Smooth muscle cell (in vitro differentiated cells): ENCODE measurements at regions not wholly inside any gene's neighbourhood (a gene's known extent, or its start where the extent isn't known, plus 50 kb on each side); places are given as distances from the start of the nearest gene placed in this dataset.
A peak's percentile ranks its signal among the peaks of the same experiment; 100 is the strongest.

Experiments used
- DNase-seq: peaks from one replicate; lab custom pipeline; 2025; ENCODE audit not compliant: unreplicated experiment; lab: John Stamatoyannopoulos, UW
- H2AFZ ChIP-seq: fragments of 200-600 bp; sonication (generic); 2 replicates; pipeline ENCODE4 v1.6.0; 2016; ENCODE audit warnings: antibody characterized with exemption, low read depth, mild to moderate bottlenecking
- H3F3A ChIP-seq: fragments of 200-600 bp; sonication (generic); 2 replicates; pipeline ENCODE4 v1.6.0; 2017; ENCODE audit warnings: antibody characterized with exemption, low read depth
- H3K27ac ChIP-seq: fragments of 200-600 bp; sonication (generic); 2 replicates; pipeline ENCODE4 v1.5.1; 2016; ENCODE audit warnings: low read depth, mild to moderate bottlenecking
- H3K27me3 ChIP-seq: fragments of 200-600 bp; sonication (generic); 2 replicates; pipeline ENCODE4 v1.6.1; 2016; ENCODE audit warnings: low read depth, mild to moderate bottlenecking
- H3K36me3 ChIP-seq: fragments of 200-600 bp; sonication (generic); 2 replicates; pipeline ENCODE4 v1.5.1; 2016; ENCODE audit warnings: low read depth
- H3K4me1 ChIP-seq: fragments of 200-600 bp; sonication (generic); 2 replicates; pipeline ENCODE4 v1.5.1; 2016; ENCODE audit warnings: low read depth
- H3K4me2 ChIP-seq: fragments of 200-600 bp; sonication (generic); 2 replicates; pipeline ENCODE4 v1.6.0; 2016; ENCODE audit warnings: mild to moderate bottlenecking
- H3K4me3 ChIP-seq: fragments of 200-600 bp; sonication (generic); 2 replicates; pipeline ENCODE4 v1.5.1; 2016; ENCODE audit warnings: mild to moderate bottlenecking
- H3K79me2 ChIP-seq: fragments of 200-600 bp; sonication (generic); 2 replicates; pipeline ENCODE4 v1.6.0; 2016; ENCODE audit warnings: low read depth, mild to moderate bottlenecking
- H3K9ac ChIP-seq: fragments of 200-600 bp; sonication (generic); 2 replicates; pipeline ENCODE4 v1.6.0; 2016; ENCODE audit warnings: low read depth
- H3K9me3 ChIP-seq: fragments of 200-600 bp; sonication (generic); replicated peaks from 2 replicates; pipeline ENCODE4 v1.5.1; 2016; ENCODE audit warnings: low read depth
- H4K20me1 ChIP-seq: fragments of 200-600 bp; sonication (generic); 2 replicates; pipeline ENCODE4 v1.6.0; 2016; ENCODE audit warnings: low read depth
- CTCF ChIP-seq: fragments of 200-600 bp; sonication (generic); IDR thresholded peaks from 2 replicates; pipeline ENCODE4 v1.5.1; 2017; ENCODE audit warnings: borderline replicate concordance, mild to moderate bottlenecking, antibody characterized with exemption; ENCODE audit not compliant: insufficient read depth, poor library complexity, severe bottlenecking
- WGBS: methylation state at CpG from one replicate; pipeline ENCODE4 v1.1.7; 2016; ENCODE audit warnings: low lambda C conversion rate; 5-methylcytosine and 5-hydroxymethylcytosine counted together

DNA sequence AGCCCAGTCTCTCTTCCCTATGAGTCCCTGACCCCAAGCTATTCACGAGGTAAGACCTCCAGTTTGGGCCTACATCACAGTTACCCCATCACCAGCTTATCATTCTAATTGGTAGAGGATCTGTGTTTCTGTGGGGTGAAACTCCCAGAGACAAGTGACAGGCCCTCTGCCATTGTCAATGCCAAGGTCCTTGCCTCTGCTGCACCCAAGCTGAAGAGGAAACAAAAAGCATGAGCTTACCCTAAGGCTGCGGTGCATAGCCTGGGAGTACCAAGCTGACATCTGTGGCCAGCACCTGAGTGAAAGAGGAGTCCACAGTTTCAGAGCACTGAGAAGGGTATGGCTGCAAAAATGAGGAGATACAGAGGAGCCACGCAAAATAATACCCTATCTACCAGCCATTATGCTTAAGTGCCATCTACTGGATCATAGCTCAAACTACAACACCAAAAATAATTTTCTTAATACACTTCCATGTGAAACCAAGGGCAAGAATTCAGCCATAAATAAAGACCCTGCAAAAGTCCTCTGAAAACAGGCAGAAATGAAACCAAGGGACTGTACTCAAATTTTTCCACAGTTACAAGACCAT lies 62.3 kb upstream of the ANO5 start:
- DNase-seq: no peak
- no peak overlapping the region for H3K9ac ChIP-seq

DNA sequence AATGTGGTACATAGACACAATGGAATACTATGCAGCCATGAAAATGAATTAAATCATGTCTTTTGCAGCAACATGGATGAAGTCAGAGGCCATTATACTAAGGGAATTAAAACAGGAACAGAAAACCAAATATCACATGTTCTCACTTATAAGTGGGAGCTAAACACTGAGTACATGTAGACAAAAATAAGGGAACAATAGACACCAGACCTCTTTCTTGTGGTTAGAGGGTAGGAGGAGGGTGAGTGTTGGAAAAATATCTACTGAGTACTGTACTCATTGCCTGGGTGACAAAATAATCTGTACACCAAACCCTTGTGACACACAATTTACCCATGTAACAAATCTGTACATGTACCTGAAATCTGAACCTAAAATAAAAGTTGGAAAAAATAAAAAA lies 59.1 kb upstream of the ANO5 start:
- DNase-seq: no peak
- H3F3A ChIP-seq: no peaks in the 10 kb centered on the region
- H3K4me1 ChIP-seq: no peaks in the 10 kb centered on the region
- H3K36me3 ChIP-seq: no peaks in the 10 kb centered on the region
- H3K9ac ChIP-seq: no peak overlapping the region
- no peak overlapping the region for H3K4me3 ChIP-seq
- no peak overlapping the region for H2AFZ ChIP-seq
- no peak overlapping the region for H3K27ac ChIP-seq
- no peaks in the 10 kb centered on the region for H3K27me3 ChIP-seq
- no peak overlapping the region for H3K4me2 ChIP-seq
- no peaks in the 10 kb centered on the region for H3K9me3 ChIP-seq
- no peak for TF ChIP-seq CTCF
- no peaks in the 10 kb centered on the region for H4K20me1 ChIP-seq
- no peaks in the 10 kb centered on the region for H3K79me2 ChIP-seq

More for the DNA sequence above, 62.3 kb upstream of the ANO5 start:
- H4K20me1 ChIP-seq: no peaks in the 10 kb centered on the region
- H3K4me3 ChIP-seq: no peak overlapping the region
- no peaks in the 10 kb centered on the region for H3K4me1 ChIP-seq
- H3K27me3 ChIP-seq: no peaks in the 10 kb centered on the region
- H2AFZ ChIP-seq: no peak overlapping the region
- no peak overlapping the region for H3K27ac ChIP-seq
- H3F3A ChIP-seq: no peaks in the 10 kb centered on the region
- no peaks in the 10 kb centered on the region for H3K9me3 ChIP-seq
- no peaks in the 10 kb centered on the region for H3K36me3 ChIP-seq
- no peak overlapping the region for H3K4me2 ChIP-seq
- no peaks in the 10 kb centered on the region for H3K79me2 ChIP-seq
- peak; percentile 59 for TF ChIP-seq CTCF
- WGBS: 56% methylated on average over 3 of the region's 3 CpGs

GRCh38 chr11:22138264-22138663 lies 54.6 kb upstream of the ANO5 start:
- TF ChIP-seq CTCF: no peak
- Histone ChIP-seq H3F3A (no peaks in the 10 kb centered on the region), H4K20me1 (no peaks in the 10 kb centered on the region), H3K9ac (no peak overlapping the region), H3K27me3 (no peaks in the 10 kb centered on the region), H3K79me2 (no peaks in the 10 kb centered on the region), H3K4me3 (no peak overlapping the region), H3K27ac (no peak overlapping the region), H3K36me3 (no peaks in the 10 kb centered on the region), H2AFZ (no peak overlapping the region), H3K4me2 (no peak overlapping the region), H3K4me1 (no peaks in the 10 kb centered on the region), H3K9me3 (no peaks in the 10 kb centered on the region)
- no peak for DNase-seq
